K562 (cell line): ENCODE measurements at regions not wholly inside any gene's neighbourhood (a gene's known extent, or its start where the extent isn't known, plus 50 kb on each side); places are given as distances from the start of the nearest gene placed in this dataset.

Experiments
- ATAC-seq: fragments of 200-7000 bp; cut with Tn5 transposase; 3 replicates; pipeline ENCODE4 v1.9.1; 2020; ENCODE audit warnings: moderate library complexity
- BruUV-seq: library from RNA; stranded (reverse); fragments of 400-500 nt; replicated peaks from 2 replicates; lab custom pipeline; 2021; lab: Mats Ljungman, UMichigan
- CTCF ChIA-PET: fragments of 300-600 bp; formaldehyde crosslinking; extraction: SDS; loops from one replicate; lab custom pipeline; 2021; ENCODE audit warnings: low intra/inter-chr PET ratio; lab: Yijun Ruan, JAX
- POLR2A ChIA-PET: fragments of 300-600, 350-650 bp; sonication (Branson Sonifier 250); formaldehyde crosslinking; extraction: SDS; loops from one replicate; lab custom pipeline; 2021; ENCODE audit warnings: antibody characterized with exemption, inconsistent platforms; lab: Yijun Ruan, JAX
- DNase-seq, 4 experiments: peaks; one replicate each; pipeline versions ENCODE4 v3.0.0 to v3.0.0-alpha.2; 2011 to 2018; ENCODE audit warnings: low spot score in 3 of 4, mixed read lengths in 3 of 4; ENCODE audit errors: extremely low read depth in 1 of 4
- FAIRE-seq: peaks from 2 replicates; lab custom pipeline; 2011; peaks lifted over from hg19 to GRCh38; lab: Jason Lieb, UNC
- H2AFZ ChIP-seq: 2 replicates; pipeline ENCODE4 v1.6.0; 2011; ENCODE audit warnings: low read depth, low read length, control low read depth, inconsistent platforms
- H3K27ac ChIP-seq: fragments of 200-600 bp; 3 replicates; pipeline ENCODE4 v1.8.0; 2011; ENCODE audit warnings: low read depth, mild to moderate bottlenecking, control low read depth, inconsistent platforms, low read length, moderate library complexity, mixed read lengths; ENCODE audit errors: extremely low read depth
- H3K27me3 ChIP-seq, 2 experiments: fragments of 300-600 bp in 1 of 2; 2 replicates in 1 of 2; 3 replicates in 1 of 2; pipeline versions ENCODE4 v1.6.0 to v1.8.0; 2011; ENCODE audit warnings: inconsistent platforms in 2 of 2, low read length in 2 of 2, mild to moderate bottlenecking in 1 of 2, mixed read lengths in 1 of 2, moderate library complexity in 1 of 2; ENCODE audit not compliant: control insufficient read depth in 2 of 2, insufficient read depth in 2 of 2
- H3K36me3 ChIP-seq: fragments of 300-600 bp; 3 replicates; pipeline ENCODE4 v1.8.0; 2011; ENCODE audit warnings: mild to moderate bottlenecking, low read length, inconsistent platforms; ENCODE audit not compliant: control insufficient read depth, insufficient read depth
- H3K4me1 ChIP-seq, 2 experiments: fragments of 200-600 bp in 1 of 2; replicated peaks in 1 of 2; 2 replicates in 1 of 2; 3 replicates in 1 of 2; pipeline versions ENCODE4 v1.5.1 to v1.8.0; 2011; ENCODE audit warnings: inconsistent platforms in 2 of 2, low read length in 2 of 2, mild to moderate bottlenecking in 1 of 2, mixed read lengths in 1 of 2, moderate library complexity in 1 of 2; ENCODE audit not compliant: control insufficient read depth in 2 of 2, insufficient read depth in 2 of 2
- H3K4me2 ChIP-seq: 2 replicates; pipeline ENCODE4 v1.6.1; 2011; ENCODE audit warnings: low read length, control low read depth, inconsistent platforms, mixed read lengths; ENCODE audit not compliant: insufficient read depth
- H3K4me3 ChIP-seq: fragments of 200-600 bp; sonication (generic), shearing (Covaris generic); 2 replicates; pipeline ENCODE4 v1.5.1; 2016; ENCODE audit warnings: control low read depth, inconsistent platforms
- H3K79me2 ChIP-seq: fragments of 200-600 bp; 3 replicates; pipeline ENCODE4 v1.8.0; 2011; ENCODE audit warnings: low read length, inconsistent platforms; ENCODE audit not compliant: control insufficient read depth, insufficient read depth
- H3K9ac ChIP-seq, 2 experiments: 2 replicates each; pipeline versions ENCODE4 v1.6.0 to v1.6.1; 2011; ENCODE audit warnings: low read depth in 2 of 2, low read length in 2 of 2, control low read depth in 1 of 2, inconsistent platforms in 1 of 2, mild to moderate bottlenecking in 1 of 2, mixed read lengths in 1 of 2; ENCODE audit not compliant: insufficient read depth in 1 of 2
- H3K9me1 ChIP-seq: one replicate; pipeline ENCODE4 v1.6.0; 2011; ENCODE audit warnings: inconsistent platforms, mild to moderate bottlenecking, low read length, moderate library complexity; ENCODE audit not compliant: control insufficient read depth, insufficient read depth
- H3K9me3 ChIP-seq: replicated peaks from 2 replicates; pipeline ENCODE4 v1.5.1; 2011; ENCODE audit warnings: low read depth, low read length, inconsistent platforms; ENCODE audit not compliant: control insufficient read depth, insufficient read depth
- H4K20me1 ChIP-seq: replicated peaks from 2 replicates; pipeline ENCODE4 v1.6.1; 2011; ENCODE audit warnings: low read length, inconsistent platforms, mixed read lengths; ENCODE audit not compliant: control insufficient read depth, insufficient read depth
- FOXK1 ChIP-seq: sonication (generic); formaldehyde crosslinking; IDR thresholded peaks from 2 replicates; pipeline ENCODE4 v1.8.0; 2022; ENCODE audit warnings: missing genetic modification reagents, mild to moderate bottlenecking, borderline replicate concordance
- KLF16 ChIP-seq: IDR thresholded peaks from 2 replicates; pipeline ENCODE4 v1.6.1; 2016; ENCODE audit warnings: antibody characterized with exemption
- MITF ChIP-seq: IDR thresholded peaks from 2 replicates; pipeline ENCODE4 v1.6.1; 2014; ENCODE audit warnings: antibody characterized with exemption
- RFX1 ChIP-seq: fragments of 450-650 bp; IDR thresholded peaks from 2 replicates; pipeline ENCODE4 v1.6.1; 2016; ENCODE audit warnings: mild to moderate bottlenecking, moderate library complexity
- whole genome bisulfite sequencing: fragments of 100-300 bp; shearing (Covaris generic); methylation state at CpG from one replicate; pipeline ENCODE4 v1.1.6; 2016; ENCODE audit warnings: low coverage, mixed read lengths; ENCODE audit not compliant: insufficient coverage; ENCODE audit errors: missing lambda C conversion rate; 5-methylcytosine and 5-hydroxymethylcytosine counted together
- in situ Hi-C: fragments of 300-500 bp; cut with MboI; formaldehyde crosslinking; loops from 4 replicates; pipeline ENCODE4 v1.15.0; 2018; ENCODE audit warnings: inconsistent platforms, mixed read lengths
- intact Hi-C: fragments of 100-400 bp; cut with micrococcal nuclease; formaldehyde crosslinking; loops from 2 replicates; pipeline ENCODE4 v1.14.2; 2022

GRCh38 chr2:43123028-43123427 lies 103.4 kb downstream of the ZFP36L2 start:
- Histone ChIP-seq H3K4me2 (no peak overlapping the region), H3K27ac (no peak overlapping the region), H3K4me3 (no peak overlapping the region), H3K4me1 (peaks cover 0 to 13% of the 10 kb centered on the region in 2 experiments; a peak in 2 of 5 replicates), H3K9me3 (no peaks in the 10 kb centered on the region), H4K20me1 (no peaks in the 10 kb centered on the region), H3K36me3 (no peaks in the 10 kb centered on the region), H2AFZ (no peak overlapping the region), H3K9ac (no peak overlapping the region; a peak in 1 of 4 replicates), H3K9me1 (no peaks in the 10 kb centered on the region), H3K79me2 (no peaks in the 10 kb centered on the region), H3K27me3 (no peaks in the 10 kb centered on the region)
- WGBS = 32% methylated on average over 4 of the region's 4 CpGs
- in situ Hi-C loops (no loop called here), intact Hi-C loops (no loop called here)
- ChIA-PET POLR2A (interaction anchor here (0.6 to 0.7 kb wide), 2 partner anchors 30 to 98 kb away, joined by 3 read pairs; no protein-coding TSS in a partner anchor), CTCF (interaction anchor here (0.7 kb wide), 1 partner anchor 486 kb away, joined by 3 read pairs; no protein-coding TSS in a partner anchor)
- DNase-seq (no peak), ATAC-seq (no peak), FAIRE-seq (no peak)
- no TSS peak for BruUV-seq
- TF ChIP-seq MITF (no peak), FOXK1 (CRISPR knock-in tag) (no peak), RFX1 (no peak), KLF16 (no peak)
